Spleen (tissue), 11 donors: ENCODE measurements at regions not wholly inside any gene's neighbourhood (a gene's known extent, or its start where the extent isn't known, plus 50 kb on each side); places are given as distances from the start of the nearest gene placed in this dataset.

Experiments used
- DNase-seq: peaks from one replicate; pipeline ENCODE4 v3.0.0-alpha.2; 2020
- H3K27ac ChIP-seq, 8 donors: fragments of 200-600 bp; sonication (generic) in 7 of 8; 1 replicate in 4 of 8; 2 replicates in 4 of 8; pipeline versions ENCODE4 v1.5.0 to v1.8.0; 2016 to 2021; ENCODE audit warnings: inconsistent platforms in 4 of 8, mild to moderate bottlenecking in 4 of 8, moderate library complexity in 1 of 8
- H3K27me3 ChIP-seq, 7 donors: fragments of 200-600 bp; sonication (generic) in 6 of 7; replicated peaks in 1 of 7; 1 replicate in 4 of 7; 2 replicates in 3 of 7; pipeline versions ENCODE4 v1.5.0 to v1.8.0; 2016 to 2021; ENCODE audit warnings: inconsistent platforms in 3 of 7, mild to moderate bottlenecking in 1 of 7
- H3K36me3 ChIP-seq, 6 donors: fragments of 200-600 bp; sonication (generic) in 5 of 6; 1 replicate in 4 of 6; 2 replicates in 2 of 6; pipeline versions ENCODE4 v1.5.0 to v1.8.0; 2016 to 2021; ENCODE audit warnings: inconsistent platforms in 2 of 6
- H3K4me1 ChIP-seq, 6 donors: fragments of 200-600 bp; sonication (generic) in 5 of 6; 1 replicate in 3 of 6; 2 replicates in 3 of 6; pipeline versions ENCODE4 v1.5.0 to v1.8.0; 2016 to 2021; ENCODE audit warnings: inconsistent platforms in 3 of 6
- H3K4me3 ChIP-seq, 8 donors: fragments of 200-600 bp; sonication (generic) in 7 of 8; 1 replicate in 4 of 8; 2 replicates in 4 of 8; pipeline versions ENCODE4 v1.5.0 to v1.8.0; 2016 to 2021; ENCODE audit warnings: inconsistent platforms in 4 of 8, mild to moderate bottlenecking in 4 of 8, moderate library complexity in 2 of 8
- H3K9me3 ChIP-seq, 8 donors: fragments of 200-600 bp; sonication (generic) in 7 of 8; 1 replicate in 4 of 8; 2 replicates in 4 of 8; pipeline versions ENCODE4 v1.5.0 to v1.8.0; 2016 to 2021; ENCODE audit warnings: inconsistent platforms in 4 of 8
- CTCF ChIP-seq, 11 experiments: fragments of 200-600 bp in 7 of 11; fragments of 450-650 bp in 4 of 11; sonication (generic) in 4 of 11; IDR thresholded peaks in 8 of 11; conservative IDR thresholded peaks in 3 of 11; 1 replicate in 7 of 11; 2 replicates in 4 of 11; pipeline versions ENCODE4 v1.4.0 to v1.8.0; 2016 to 2021; ENCODE audit warnings: antibody characterized with exemption in 11 of 11, inconsistent platforms in 4 of 11, mild to moderate bottlenecking in 1 of 11
- POLR2A ChIP-seq, 3 donors: fragments of 450-650 bp; IDR thresholded peaks; one replicate each; pipeline ENCODE4 v1.5.1; 2017; ENCODE audit warnings: antibody characterized with exemption in 3 of 3, mild to moderate bottlenecking in 1 of 3
- POLR2AphosphoS5 ChIP-seq, 3 donors: sonication (generic); formaldehyde crosslinking; IDR thresholded peaks; one replicate each; pipeline ENCODE4 v1.5.1; 2017; ENCODE audit warnings: antibody characterized with exemption in 3 of 3
- WGBS, 5 donors: extraction: QIAGEN DNeasy Blood & Tissue Kit in 3 of 5; methylation state at CpG; one replicate each; pipeline versions ENCODE4 v1.1.5 to v1.1.7; 2013 to 2018; 5-methylcytosine and 5-hydroxymethylcytosine counted together
- intact Hi-C: fragments of 100-400 bp; cut with DNase I; formaldehyde crosslinking; loops from one replicate; pipeline ENCODE4 v1.15.0; 2023; ENCODE audit warnings: low total_unique reads
- donor health status: healthy with polysubstance abuse.
- donor health status: DM: no; HTN: no; CAD: no; lungs with moderate emphysema.
- donor health status: DM: no; HTN: no; CAD: no.
- donor health status: Bipolar disorder and iron deficiency.
- donor health status: healthy.
- donor health status: DM: no; HTN: no; CAD: no.
- donor health status: DM: yes; HTN: yes; CAD: no.

- Histone ChIP-seq H3K36me3 (no peaks in the 10 kb centered on the region), H3K27ac (no peak overlapping the region), H3K4me1 (no peaks in the 10 kb centered on the region), H3K4me3 (no peak overlapping the region), H3K27me3 (peaks cover 0 to 48% (median 0%) of the 10 kb centered on the region in 7 donors), H3K9me3 (no peaks in the 10 kb centered on the region)
- no peak for TF ChIP-seq POLR2AphosphoS5 (IDR thresholded peaks at IDR 0.05)
- TF ChIP-seq CTCF (IDR thresholded peaks at IDR 0.05 in 8 of 11, conservative IDR thresholded peaks at IDR 0.05 in 3 of 11), result no peak
- no peak for TF ChIP-seq POLR2A (IDR thresholded peaks at IDR 0.05)
- intact Hi-C loops, result no loop called here
- DNase-seq, result no peak
- WGBS, 5 donors, result 87 to 96% (median 89%) methylated on average over 4 to 5 of the region's 5 CpGs
Observed at GRCh38 chr1:22233222-22233621, 90.3 kb upstream of the WNT4 start.

GRCh38 chr1:22234476-22235030 lies 91.7 kb upstream of the WNT4 start:
- Histone ChIP-seq H3K4me1 (no peaks in the 10 kb centered on the region), H3K4me3 (no peak overlapping the region), H3K27me3 (peaks cover 0 to 48% (median 0%) of the 10 kb centered on the region in 7 donors), H3K27ac (no peak overlapping the region), H3K36me3 (no peaks in the 10 kb centered on the region), H3K9me3 (no peaks in the 10 kb centered on the region)
- intact Hi-C loops, result no loop called here
- TF ChIP-seq CTCF (IDR thresholded peaks at IDR 0.05 in 8 of 11, conservative IDR thresholded peaks at IDR 0.05 in 3 of 11), result no peak
- 54 to 65% (median 55%) methylated on average over 4 of the region's 4 CpGs for WGBS, 5 donors
- no peak for DNase-seq

- Histone ChIP-seq H3K27ac (no peak overlapping the region), H3K27me3 (peaks cover 0 to 48% (median 0%) of the 10 kb centered on the region in 7 donors), H3K4me3 (no peak overlapping the region), H3K36me3 (no peaks in the 10 kb centered on the region), H3K9me3 (no peaks in the 10 kb centered on the region), H3K4me1 (no peaks in the 10 kb centered on the region)
- no peak for DNase-seq
- 56 to 89% (median 60%) methylated on average over 2 to 7 of the region's 7 CpGs for WGBS, 5 donors
- intact Hi-C loops, result no loop called here
- TF ChIP-seq POLR2AphosphoS5 (IDR thresholded peaks at IDR 0.05) (no peak), POLR2A (IDR thresholded peaks at IDR 0.05) (no peak), CTCF (IDR thresholded peaks at IDR 0.05 in 8 of 11, conservative IDR thresholded peaks at IDR 0.05 in 3 of 11) (no peak)
Observed at GRCh38 chr1:22236166-22236565, 93.3 kb upstream of the WNT4 start.

GRCh38 chr1:22236900-22237299 lies 94.0 kb upstream of the WNT4 start:
- Histone ChIP-seq H3K4me1 (no peaks in the 10 kb centered on the region), H3K9me3 (no peaks in the 10 kb centered on the region), H3K4me3 (no peak overlapping the region), H3K36me3 (no peaks in the 10 kb centered on the region), H3K27me3 (peaks cover 0 to 47% (median 0%) of the 10 kb centered on the region in 7 donors), H3K27ac (no peak overlapping the region)
- no peak for DNase-seq
- TF ChIP-seq POLR2A (IDR thresholded peaks at IDR 0.05) (no peak), CTCF (IDR thresholded peaks at IDR 0.05 in 8 of 11, conservative IDR thresholded peaks at IDR 0.05 in 3 of 11) (no peak), POLR2AphosphoS5 (IDR thresholded peaks at IDR 0.05) (no peak)
- WGBS, 5 donors, result 83 to 89% (median 87%) methylated on average over 6 of the region's 6 CpGs
- intact Hi-C loops, result no loop called here
